GM12878 (cell line): ENCODE measurements at regions not wholly inside any gene's neighbourhood (a gene's known extent, or its start where the extent isn't known, plus 50 kb on each side); places are given as distances from the start of the nearest gene placed in this dataset.

Experiments used
- ATAC-seq: fragments of 200-7000 bp; cut with Tn5 transposase; 3 replicates; pipeline ENCODE4 v1.9.1; 2020; ENCODE audit warnings: mild to moderate bottlenecking, moderate library complexity
- BruUV-seq: library from RNA; stranded (reverse); fragments of 400-500 nt; replicated peaks from 2 replicates; lab custom pipeline; 2021; lab: Mats Ljungman, UMichigan
- CTCF ChIA-PET: fragments of 300-600 bp; sonication (Branson Sonifier 250); formaldehyde crosslinking; extraction: SDS; loops from one replicate; lab custom pipeline; 2021; ENCODE audit warnings: inconsistent platforms; lab: Yijun Ruan, JAX
- POLR2A ChIA-PET: fragments of 350-600 bp; formaldehyde crosslinking; extraction: SDS; loops from one replicate; lab custom pipeline; 2021; ENCODE audit warnings: inconsistent platforms; lab: Charles Lee
- RAD21 ChIA-PET: fragments of 300-600 bp; sonication (Branson Sonifier 250); formaldehyde crosslinking; loops from one replicate; lab custom pipeline; 2023; ENCODE audit warnings: antibody characterized with exemption; ENCODE audit not compliant: unreplicated experiment; lab: Charles Lee
- SMC1A ChIA-PET: fragments of 300-600 bp; sonication (Branson Sonifier 250); formaldehyde crosslinking; loops from one replicate; lab custom pipeline; 2023; ENCODE audit not compliant: unreplicated experiment, uncharacterized antibody; lab: Charles Lee
- DNase-seq: peaks from one replicate; pipeline ENCODE4 v3.0.0-alpha.2; 2011; ENCODE audit warnings: low read depth, low spot score
- FAIRE-seq: peaks from 3 replicates; lab custom pipeline; 2011; peaks lifted over from hg19 to GRCh38; lab: Jason Lieb, UNC
- H2AFZ ChIP-seq: 2 replicates; pipeline ENCODE4 v1.6.0; 2011; ENCODE audit warnings: low read depth, low read length, control low read depth; ENCODE audit not compliant: control insufficient read depth
- H3K27ac ChIP-seq: 2 replicates; pipeline ENCODE4 v1.5.1; 2011; ENCODE audit warnings: control low read depth; ENCODE audit not compliant: control insufficient read depth, insufficient read depth
- H3K27me3 ChIP-seq, 2 experiments: replicated peaks in 1 of 2; 2 replicates each; pipeline versions ENCODE4 v1.6.0 to v1.6.1; 2011; ENCODE audit warnings: low read length in 1 of 2; ENCODE audit not compliant: control insufficient read depth in 2 of 2, insufficient read depth in 2 of 2
- H3K36me3 ChIP-seq, 2 experiments: 2 replicates each; pipeline ENCODE4 v1.5.1; 2011; ENCODE audit warnings: low read length in 1 of 2; ENCODE audit not compliant: control insufficient read depth in 2 of 2, insufficient read depth in 2 of 2
- H3K4me1 ChIP-seq: 2 replicates; pipeline ENCODE4 v1.6.1; 2011; ENCODE audit warnings: mild to moderate bottlenecking, low read length, moderate library complexity, mixed read lengths; ENCODE audit not compliant: control insufficient read depth, insufficient read depth
- H3K4me2 ChIP-seq: 2 replicates; pipeline ENCODE4 v1.6.0; 2011; ENCODE audit warnings: control low read depth; ENCODE audit not compliant: control insufficient read depth, insufficient read depth
- H3K4me3 ChIP-seq: fragments of 200-600 bp; sonication (generic); 2 replicates; pipeline ENCODE4 v1.5.1; 2016
- H3K79me2 ChIP-seq: 2 replicates; pipeline ENCODE4 v1.6.0; 2011; ENCODE audit warnings: low read length; ENCODE audit not compliant: control insufficient read depth, insufficient read depth
- H3K9ac ChIP-seq: 2 replicates; pipeline ENCODE4 v1.8.0; 2011; ENCODE audit warnings: low read length, control low read depth, mixed read lengths; ENCODE audit not compliant: control insufficient read depth, insufficient read depth
- H3K9me3 ChIP-seq: replicated peaks from 3 replicates; pipeline ENCODE4 v1.5.1; 2011; ENCODE audit warnings: mild to moderate bottlenecking, low read length; ENCODE audit not compliant: control insufficient read depth, insufficient read depth
- H4K20me1 ChIP-seq: 2 replicates; pipeline ENCODE4 v1.6.0; 2011; ENCODE audit not compliant: control insufficient read depth, insufficient read depth
- BCL11A ChIP-seq: IDR thresholded peaks from 2 replicates; pipeline ENCODE4 v1.6.1; 2011; ENCODE audit warnings: low read depth, low read length
- CREM ChIP-seq: IDR thresholded peaks from 2 replicates; pipeline ENCODE4 v1.6.1; 2014; ENCODE audit warnings: antibody characterized with exemption, low read depth
- IRF5 ChIP-seq: fragments of 450-650 bp; IDR thresholded peaks from 2 replicates; pipeline ENCODE4 v1.6.1; 2017; ENCODE audit warnings: borderline replicate concordance
- MTA3 ChIP-seq: IDR thresholded peaks from 2 replicates; pipeline ENCODE4 v1.6.1; 2012; ENCODE audit warnings: low read length, inconsistent platforms, borderline replicate concordance
- NFYB ChIP-seq: IDR thresholded peaks from 2 replicates; pipeline ENCODE4 v1.6.1; 2011; ENCODE audit warnings: low read depth, mild to moderate bottlenecking, low read length, improper control_type of control experiment, moderate library complexity; ENCODE audit not compliant: insufficient read depth
- POU2F2 ChIP-seq: IDR thresholded peaks from 3 replicates; pipeline ENCODE4 v1.6.1; 2011; ENCODE audit warnings: low read depth, mild to moderate bottlenecking, low read length, borderline replicate concordance
- ZNF687 ChIP-seq: fragments of 450-650 bp; IDR thresholded peaks from 2 replicates; pipeline ENCODE4 v1.6.1; 2017; ENCODE audit warnings: mild to moderate bottlenecking, moderate library complexity
- WGBS: methylation state at CpG from one replicate; pipeline ENCODE4 v1.1.6; 2016; ENCODE audit warnings: low lambda C conversion rate; ENCODE audit not compliant: insufficient replicate concordance, insufficient coverage; ENCODE audit errors: missing lambda C conversion rate; 5-methylcytosine and 5-hydroxymethylcytosine counted together
- in situ Hi-C: fragments of 300-500 bp; cut with MboI; formaldehyde crosslinking; loops from 9 replicates; pipeline ENCODE4 v1.14.3; 2018; ENCODE audit warnings: mixed read lengths
- intact Hi-C: fragments of 100-400 bp; cut with micrococcal nuclease; formaldehyde crosslinking; loops from one replicate; pipeline ENCODE4 v1.14.2; 2022; ENCODE audit not compliant: unreplicated experiment

- Histone ChIP-seq H3K4me2 (no peak overlapping the region), H3K9ac (no peak overlapping the region), H3K9me3 (no peaks in the 10 kb centered on the region), H3K79me2 (no peaks in the 10 kb centered on the region), H3K27ac (no peak overlapping the region), H2AFZ (no peak overlapping the region)
- intact Hi-C loops, result no loop called here
- in situ Hi-C loops, result no loop called here
- ATAC-seq, result no peak
- WGBS, result 78% methylated on average over 5 of the region's 5 CpGs
- DNase-seq, result no peak
- FAIRE-seq, result no peak
- CTCF ChIA-PET, result interaction anchor here (1.0 to 2.4 kb wide), 3 partner anchors 8 to 493 kb away, joined by 3 to 12 read pairs (median 3); no protein-coding TSS in a partner anchor
- TF ChIP-seq ZNF687, result no peak
- no peak for TF ChIP-seq BCL11A
- no peak for TF ChIP-seq MTA3
- no peak for TF ChIP-seq IRF5
- TF ChIP-seq CREM, result no peak
- no peak for TF ChIP-seq NFYB
- TF ChIP-seq POU2F2, result no peak
- TF ChIP-seq, all 136 proteins: peak for 0
- Histone ChIP-seq H3K4me1 (peaks cover 24% of the 10 kb centered on the region), H3K4me3 (no peak overlapping the region), H4K20me1 (no peaks in the 10 kb centered on the region), H3K36me3 (no peaks in the 10 kb centered on the region), H3K27me3 (no peaks in the 10 kb centered on the region)
- SMC1A ChIA-PET, result interaction anchor here (1.1 to 2.0 kb wide), 3 partner anchors 8 to 175 kb away, joined by 3 to 12 read pairs (median 3); no protein-coding TSS in a partner anchor
- no TSS peak for BruUV-seq
- POLR2A ChIA-PET, result interaction anchor here (0.7 kb wide), 1 partner anchor 80 kb away, joined by 3 read pairs; no protein-coding TSS in a partner anchor
- RAD21 ChIA-PET, result interaction anchor here (0.8 kb wide), 1 partner anchor 180 kb away, joined by 4 read pairs; no protein-coding TSS in a partner anchor
Measured at GRCh38 chr2:64823794-64824193, 165.4 kb upstream of the SLC1A4 start.
